GM23338 (cell line): ENCODE measurements at regions not wholly inside any gene's neighbourhood (a gene's known extent, or its start where the extent isn't known, plus 50 kb on each side); places are given as distances from the start of the nearest gene placed in this dataset.

Experiments
- ATAC-seq: fragments of 200-7000 bp; cut with Tn5 transposase; 3 replicates; pipeline ENCODE4 v1.9.1; 2020
- DNase-seq: peaks from one replicate; pipeline ENCODE4 v3.0.0-alpha.2; 2015; ENCODE audit warnings: low spot score
- H2AFZ ChIP-seq: fragments of 200-600 bp; sonication (generic); 2 replicates; pipeline ENCODE4 v1.8.0; 2016; ENCODE audit warnings: antibody characterized with exemption, mild to moderate bottlenecking, moderate library complexity
- H3F3A ChIP-seq: fragments of 200-600 bp; sonication (generic); replicated peaks from 2 replicates; pipeline ENCODE4 v1.8.0; 2017; ENCODE audit warnings: antibody characterized with exemption, mixed run types, low read depth
- H3K27ac ChIP-seq: fragments of 200-600 bp; sonication (generic); 2 replicates; pipeline ENCODE4 v1.6.1; 2016; ENCODE audit warnings: low read depth
- H3K27me3 ChIP-seq: fragments of 200-600 bp; sonication (generic); 2 replicates; pipeline ENCODE4 v1.8.0; 2016; ENCODE audit warnings: mild to moderate bottlenecking, mixed run types, moderate library complexity; ENCODE audit not compliant: insufficient read depth
- H3K36me3 ChIP-seq: fragments of 200-600 bp; sonication (generic); 2 replicates; pipeline ENCODE4 v1.8.0; 2016; ENCODE audit warnings: mild to moderate bottlenecking; ENCODE audit not compliant: insufficient read depth
- H3K4me1 ChIP-seq: fragments of 200-600 bp; sonication (generic); 2 replicates; pipeline ENCODE4 v1.8.0; 2016; ENCODE audit warnings: mild to moderate bottlenecking, moderate library complexity; ENCODE audit not compliant: insufficient read depth
- H3K4me2 ChIP-seq: fragments of 200-600 bp; sonication (generic); 2 replicates; pipeline ENCODE4 v1.7.1; 2017; ENCODE audit warnings: mixed run types
- H3K4me3 ChIP-seq: fragments of 200-600 bp; sonication (generic); 2 replicates; pipeline ENCODE4 v1.6.1; 2016; ENCODE audit warnings: mixed run types
- H3K79me2 ChIP-seq: fragments of 200-600 bp; sonication (generic); replicated peaks from 2 replicates; pipeline ENCODE4 v1.8.0; 2017; ENCODE audit warnings: mild to moderate bottlenecking; ENCODE audit not compliant: insufficient read depth
- H3K9me2 ChIP-seq: fragments of 200-600 bp; sonication (generic); 2 replicates; pipeline ENCODE4 v1.8.0; 2017; ENCODE audit not compliant: insufficient read depth
- H4K20me1 ChIP-seq: fragments of 200-600 bp; sonication (generic); replicated peaks from 2 replicates; pipeline ENCODE4 v1.8.0; 2017; ENCODE audit warnings: mild to moderate bottlenecking; ENCODE audit not compliant: insufficient read depth
- H3K27ac Mint-ChIP-seq: 2 replicates; pipeline ENCODE4 v1.8.0; 2020; ENCODE audit warnings: inconsistent platforms, mild to moderate bottlenecking, moderate library complexity, mixed read lengths
- H3K27me3 Mint-ChIP-seq: 3 replicates; pipeline ENCODE4 v1.8.0; 2022; ENCODE audit warnings: low read depth, mild to moderate bottlenecking, moderate library complexity, mixed read lengths, inconsistent platforms; ENCODE audit not compliant: insufficient read depth, poor library complexity
- H3K36me3 Mint-ChIP-seq: 3 replicates; pipeline ENCODE4 v1.8.0; 2021; ENCODE audit warnings: low read depth, mild to moderate bottlenecking, inconsistent platforms, moderate library complexity, mixed read lengths
- H3K4me1 Mint-ChIP-seq: 3 replicates; pipeline ENCODE4 v1.8.0; 2020; ENCODE audit warnings: mild to moderate bottlenecking, inconsistent platforms, mixed read lengths
- H3K4me3 Mint-ChIP-seq: 3 replicates; pipeline ENCODE4 v1.8.0; 2021; ENCODE audit warnings: moderate library complexity, mild to moderate bottlenecking, inconsistent platforms, mixed read lengths
- H3K9me3 Mint-ChIP-seq: 3 replicates; pipeline ENCODE4 v1.8.0; 2020; ENCODE audit warnings: moderate library complexity, mild to moderate bottlenecking, inconsistent platforms, mixed read lengths
- CTCF ChIP-seq, 2 experiments: fragments of 200-600 bp in 1 of 2; sonication (generic) in 1 of 2; conservative IDR thresholded peaks; 2 replicates each; pipeline versions ENCODE4 v1.5.1 to v1.6.1; 2016 to 2017; ENCODE audit warnings: antibody characterized with exemption in 2 of 2, low read depth in 2 of 2, mild to moderate bottlenecking in 2 of 2, moderate library complexity in 1 of 2
- ETS1 ChIP-seq: IDR thresholded peaks from 2 replicates; pipeline ENCODE4 v1.6.1; 2016; ENCODE audit warnings: antibody characterized with exemption
- EZH2 ChIP-seq: fragments of 200-600 bp; sonication (generic); IDR thresholded peaks from one replicate; pipeline ENCODE4 v1.8.0; 2017; ENCODE audit warnings: antibody characterized with exemption, mild to moderate bottlenecking, low read depth; ENCODE audit not compliant: unreplicated experiment
- EZH2phosphoT487 ChIP-seq: fragments of 200-600 bp; sonication (generic); IDR thresholded peaks from one replicate; pipeline ENCODE4 v1.8.1; 2018; ENCODE audit warnings: antibody characterized with exemption; ENCODE audit not compliant: unreplicated experiment
- JUNB ChIP-seq: IDR thresholded peaks from one replicate; pipeline ENCODE4 v1.6.1; 2016; ENCODE audit warnings: antibody characterized with exemption; ENCODE audit not compliant: unreplicated experiment
- NANOG ChIP-seq: IDR thresholded peaks from 2 replicates; pipeline ENCODE4 v1.6.1; 2016; ENCODE audit warnings: antibody characterized with exemption, borderline replicate concordance
- POLR2AphosphoS5 ChIP-seq: IDR thresholded peaks from 2 replicates; pipeline ENCODE4 v1.6.1; 2016; ENCODE audit warnings: antibody characterized with exemption, low read depth
- REST ChIP-seq: IDR thresholded peaks from one replicate; pipeline ENCODE4 v1.6.1; 2018; ENCODE audit warnings: antibody characterized with exemption; ENCODE audit not compliant: unreplicated experiment
- STAT1 ChIP-seq: IDR thresholded peaks from one replicate; pipeline ENCODE4 v1.6.1; 2016; ENCODE audit warnings: antibody characterized with exemption; ENCODE audit not compliant: unreplicated experiment
- ZNF114 ChIP-seq: fragments of 250-450 bp; sonication (Bioruptor Pico); IDR thresholded peaks from 2 replicates; pipeline ENCODE4 v1.5.0; 2020; ENCODE audit warnings: mild to moderate bottlenecking, moderate library complexity

- TF ChIP-seq ZNF114 (CRISPR knock-in tag) (no peak), JUNB (no peak), ETS1 (no peak), CTCF (conservative IDR thresholded peaks at IDR 0.05; ENCODE audit: low read depth in 2 of 2) (no peak), EZH2 (no peak), POLR2AphosphoS5 (no peak), EZH2phosphoT487 (no peak), NANOG (no peak)
These were observed 67.8 kb upstream of the FAM47B start (continued) for GRCh38 chrX:34874763-34875162.

- no peak overlapping the region for H3K27ac Mint-ChIP-seq
- H3K4me1 ChIP-seq = no peaks in the 10 kb centered on the region
- 0 out of 2 replicates have a peak, but pooled peaks cover 1% of the 10 kb centered on the region for H3K27me3 ChIP-seq
- ATAC-seq = no peak
- no peaks in the 10 kb centered on the region; the same call in 1 of the 2 replicates for H3K36me3 ChIP-seq
- no peaks in the 10 kb centered on the region for H3K9me2 ChIP-seq
- H2AFZ ChIP-seq = no peak overlapping the region
- H3F3A ChIP-seq = no peaks in the 10 kb centered on the region
- H3K27ac ChIP-seq = no peak overlapping the region
- 0 out of 3 replicates have a peak, but pooled peaks cover 4% of the 10 kb centered on the region for H3K4me1 Mint-ChIP-seq
- peaks cover 2% of the 10 kb centered on the region for H3K27me3 Mint-ChIP-seq
- no peaks in the 10 kb centered on the region for H3K79me2 ChIP-seq
- peaks cover 15% of the 10 kb centered on the region for H3K9me3 Mint-ChIP-seq
- no peaks in the 10 kb centered on the region for H4K20me1 ChIP-seq
- H3K4me2 ChIP-seq = no peak overlapping the region
- H3K36me3 Mint-ChIP-seq = peaks cover 15% of the 10 kb centered on the region; the same call in 2 of the 3 replicates
- no peak overlapping the region for H3K4me3 Mint-ChIP-seq
- DNase-seq = no peak
- H3K4me3 ChIP-seq = no peak overlapping the region
- no peak for TF ChIP-seq JUNB
- TF ChIP-seq ETS1 = no peak
- TF ChIP-seq EZH2 = no peak
- no peak for TF ChIP-seq REST
- TF ChIP-seq ZNF114 (CRISPR knock-in tag) = no peak
- no peak for TF ChIP-seq POLR2AphosphoS5
- TF ChIP-seq CTCF (conservative IDR thresholded peaks at IDR 0.05; ENCODE audit: low read depth in 2 of 2) = no peak
- TF ChIP-seq EZH2phosphoT487 = no peak
- no peak for TF ChIP-seq STAT1
These were observed 67.4 kb upstream of the FAM47B start for GRCh38 chrX:34875204-34875603.
